NCI-H82 (cell line): ENCODE measurements at regions not wholly inside any gene's neighbourhood (a gene's known extent, or its start where the extent isn't known, plus 50 kb on each side); places are given as distances from the start of the nearest gene placed in this dataset.
A peak's percentile ranks its signal among the peaks of the same experiment; 100 is the strongest.

Source experiments
- DNase-seq: peaks from one replicate; lab custom pipeline; 2025; lab: John Stamatoyannopoulos, UW

DNA sequence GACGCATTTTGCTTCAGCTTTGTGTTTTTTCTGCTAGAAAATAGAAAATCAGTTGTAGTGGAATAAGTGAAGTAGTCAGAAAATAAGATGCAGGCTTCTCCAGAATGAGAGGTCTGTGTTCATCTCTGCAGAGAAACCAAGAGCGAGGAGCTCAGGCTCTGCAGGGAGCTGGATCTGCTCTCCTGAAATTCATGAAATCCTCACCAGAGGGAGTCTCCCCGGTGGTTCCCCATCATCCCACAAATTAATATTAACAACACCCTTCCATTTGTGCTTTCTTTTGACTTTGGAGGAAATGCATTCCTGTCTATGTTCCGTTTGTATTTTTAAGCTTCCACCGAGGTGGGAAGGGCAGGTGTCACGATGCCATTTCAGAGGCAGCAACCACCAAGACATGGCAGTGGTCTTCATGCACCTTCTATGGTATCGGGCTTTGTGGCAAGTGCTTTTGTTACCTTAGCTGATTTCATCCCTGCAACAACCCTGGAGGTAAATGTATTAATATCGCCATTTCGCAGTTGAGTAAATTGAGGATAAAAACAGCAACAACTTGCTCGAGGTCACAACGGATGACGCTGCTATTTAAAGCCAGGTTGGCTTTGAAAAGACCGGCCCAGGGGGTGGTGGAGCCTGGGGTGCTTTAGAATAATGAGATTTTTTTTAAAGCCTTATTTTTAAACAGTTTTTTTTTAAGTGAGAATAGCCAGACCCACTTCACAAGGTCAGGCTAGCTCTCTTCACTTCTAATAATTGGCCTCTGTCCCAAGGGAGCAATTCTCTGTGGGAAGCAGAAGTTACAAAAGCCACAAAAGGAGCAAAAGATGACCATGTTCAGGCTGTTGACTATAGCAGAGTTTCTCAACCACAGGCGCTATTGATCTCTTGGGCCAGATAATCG, 367.6 kb upstream of the ERCC4 start:
- DNase-seq: no peak

- DNase-seq: no peak
Measured at GRCh38 chr16:13552960-13553257, 367.0 kb upstream of the ERCC4 start.

DNA sequence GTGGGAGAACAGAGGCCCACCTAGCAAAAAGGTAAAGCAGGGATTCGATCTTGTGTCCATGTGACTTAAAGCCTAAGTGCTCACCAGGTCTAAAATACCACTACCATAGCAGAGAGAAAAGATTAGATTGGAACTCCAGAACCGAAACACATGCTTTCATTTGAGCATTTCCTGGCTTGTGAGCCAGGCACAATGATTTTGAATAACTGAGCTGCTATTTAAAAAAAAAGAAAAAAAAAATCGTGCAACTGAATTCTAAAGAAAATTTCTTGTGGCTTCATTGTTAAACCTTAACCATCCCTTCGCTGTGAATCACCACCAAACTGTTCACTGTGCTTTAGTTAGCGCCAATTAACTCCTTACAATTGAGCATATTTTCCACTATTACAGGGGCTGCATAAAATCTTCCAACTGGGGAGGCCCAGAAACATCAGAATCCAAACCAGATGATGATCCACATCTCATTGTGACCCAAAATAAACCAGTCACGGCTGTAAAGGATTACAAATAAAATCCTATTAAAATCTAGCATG, 366.4 kb upstream of the ERCC4 start:
- peak; percentile 42 for DNase-seq

- DNase-seq: peak; percentile 49
Measured at GRCh38 chr16:13554005-13554404, 365.9 kb upstream of the ERCC4 start.

GRCh38 chr16:13554643-13555042, 365.3 kb upstream of the ERCC4 start:
- DNase-seq: no peak

DNA sequence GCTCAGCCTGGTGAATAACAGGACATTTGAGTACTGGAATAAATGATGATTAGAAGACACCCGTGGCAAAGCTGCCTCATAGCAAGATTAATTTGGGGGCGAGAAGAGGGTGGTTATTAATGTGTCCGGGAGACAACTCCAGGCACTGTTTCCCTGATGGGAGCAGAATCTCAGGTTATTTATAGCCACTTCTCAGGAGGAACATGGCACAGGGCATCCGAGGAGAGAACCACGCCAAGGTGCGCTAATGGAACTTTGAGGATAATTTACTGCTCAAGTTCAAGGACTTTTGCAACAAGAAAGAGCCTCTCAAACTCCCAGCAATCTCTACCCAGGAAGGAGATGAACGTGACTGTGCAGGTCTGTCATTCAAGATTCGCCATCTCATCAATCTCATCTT, 362.5 kb upstream of the ERCC4 start:
- DNase-seq: no peak

DNA sequence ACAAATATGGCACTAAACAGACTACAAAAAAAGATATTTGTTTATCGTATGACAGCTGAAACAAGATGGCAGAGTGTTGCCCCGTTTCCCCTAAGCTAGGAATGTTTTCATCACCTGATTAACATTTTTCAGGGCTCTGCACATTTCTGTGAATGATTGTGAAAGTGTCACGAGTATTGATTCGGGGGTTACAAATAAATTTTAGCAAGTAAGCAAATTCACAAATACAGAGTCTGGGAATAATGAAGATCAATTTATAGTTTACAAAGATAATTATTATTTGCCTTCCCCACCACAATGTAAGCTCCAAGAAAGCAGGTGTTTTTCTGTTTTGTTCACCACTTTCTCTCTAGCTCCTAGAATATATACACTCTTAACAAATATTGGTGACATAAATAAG, 361.2 kb upstream of the ERCC4 start:
- DNase-seq: no peak

DNA sequence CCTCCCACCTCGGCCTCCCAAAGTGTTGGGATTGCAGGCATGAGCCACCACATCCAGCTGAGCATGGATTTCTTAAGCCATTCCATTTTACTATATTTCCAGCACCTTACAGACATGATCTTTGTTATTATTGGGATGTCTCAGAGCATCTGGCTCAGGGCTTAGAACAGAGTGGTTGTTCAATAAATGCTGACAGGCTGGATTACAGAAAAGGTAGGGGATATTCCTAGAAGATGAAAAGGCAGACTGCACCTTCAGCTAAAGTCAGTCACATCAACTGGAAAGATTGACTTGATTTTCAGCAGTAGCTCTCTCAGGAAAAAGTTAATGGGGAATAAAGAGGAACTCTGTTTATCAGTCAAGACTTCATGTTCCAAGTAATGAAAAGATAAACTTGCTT, 360.3 kb upstream of the ERCC4 start:
- DNase-seq: no peak

GRCh38 chr16:13560151-13560550, 359.8 kb upstream of the ERCC4 start:
- DNase-seq: no peak

- DNase-seq: no peak
Measured at GRCh38 chr16:13561291-13562070, 358.5 kb upstream of the ERCC4 start.

DNA sequence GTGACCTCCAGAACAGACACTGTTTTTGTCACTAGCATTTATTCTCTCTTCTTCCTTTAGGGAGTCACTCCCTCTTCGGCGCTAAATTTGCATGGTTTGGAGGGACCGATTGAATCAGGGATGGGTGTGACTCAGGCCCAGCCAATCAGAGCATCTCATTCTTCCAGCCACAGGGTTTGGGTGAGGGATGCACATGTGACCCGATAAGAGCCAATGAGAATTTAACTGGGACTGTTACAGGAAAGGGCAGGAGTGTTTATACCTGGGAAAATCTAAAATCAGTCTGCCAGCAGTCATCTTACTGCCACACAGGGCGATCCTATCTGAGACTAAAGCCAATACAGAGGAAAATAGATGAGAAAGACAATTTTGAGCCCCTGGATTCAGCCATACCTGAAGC, 351.2 kb upstream of the ERCC4 start:
- no peak for DNase-seq

DNA sequence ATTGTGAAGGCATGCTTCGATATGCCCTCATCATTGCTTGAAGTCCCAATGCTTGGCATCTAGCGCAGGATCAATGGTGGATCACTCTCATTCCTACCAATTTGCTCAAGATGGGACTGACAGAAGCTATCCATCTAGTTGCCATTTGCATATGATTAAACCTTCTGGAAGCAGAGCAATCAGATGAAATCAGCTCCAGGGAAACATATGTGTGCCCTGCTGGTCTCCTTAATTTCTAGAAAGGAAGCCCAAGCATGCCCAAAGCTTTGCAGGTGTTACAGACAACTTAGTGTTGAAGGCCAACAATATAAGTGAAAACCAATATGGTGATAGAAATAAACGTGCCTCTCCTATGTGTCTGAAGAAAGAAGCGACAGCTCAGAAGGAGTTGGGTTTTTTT, 350.0 kb upstream of the ERCC4 start:
- DNase-seq: no peak

- no peak for DNase-seq
Measured at GRCh38 chr16:13571036-13571435, 348.9 kb upstream of the ERCC4 start.

- DNase-seq: no peak
Measured at GRCh38 chr16:13573903-13574302, 346.1 kb upstream of the ERCC4 start.

GRCh38 chr16:13586051-13586450, 333.9 kb upstream of the ERCC4 start:
- no peak for DNase-seq

DNA sequence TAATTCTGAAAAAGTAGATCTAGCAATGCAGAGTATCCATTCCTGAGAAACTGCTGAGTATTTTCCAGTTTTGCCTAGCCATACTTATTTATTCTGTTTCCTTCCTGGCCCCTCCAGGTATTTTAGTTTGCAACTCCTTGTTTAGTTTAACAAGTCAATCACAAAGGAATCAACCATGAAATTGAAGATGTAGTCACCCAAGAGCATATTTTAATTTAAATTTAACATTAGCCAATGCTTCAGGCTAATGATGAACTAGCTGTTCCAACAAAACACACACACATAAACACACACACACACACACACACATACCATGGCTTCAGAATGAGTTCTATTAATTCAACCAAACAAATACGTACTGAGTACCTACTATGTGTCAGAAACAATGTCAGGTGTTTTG, 332.8 kb upstream of the ERCC4 start:
- no peak for DNase-seq

GRCh38 chr16:13594823-13595222, 325.1 kb upstream of the ERCC4 start:
- no peak for DNase-seq

DNA sequence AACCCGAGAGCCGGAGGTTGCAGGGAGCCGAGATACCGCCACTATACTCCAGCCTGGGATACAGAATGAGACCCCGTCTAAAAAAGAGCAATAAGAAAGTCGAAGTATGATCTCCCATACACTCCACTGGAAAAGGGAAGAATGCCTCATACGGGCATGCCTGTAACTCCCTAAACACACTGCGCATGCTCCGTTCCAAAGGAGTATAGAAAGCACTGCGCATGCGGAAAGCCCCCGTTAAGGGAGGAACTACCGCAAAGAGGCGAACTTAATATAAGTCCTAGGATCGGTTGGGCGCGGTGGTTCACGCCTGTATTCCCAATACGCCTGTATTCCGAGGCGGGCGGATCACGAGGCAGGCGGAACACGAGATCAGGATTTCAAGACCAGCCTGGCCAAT, 313.1 kb upstream of the ERCC4 start:
- DNase-seq: no peak

DNA sequence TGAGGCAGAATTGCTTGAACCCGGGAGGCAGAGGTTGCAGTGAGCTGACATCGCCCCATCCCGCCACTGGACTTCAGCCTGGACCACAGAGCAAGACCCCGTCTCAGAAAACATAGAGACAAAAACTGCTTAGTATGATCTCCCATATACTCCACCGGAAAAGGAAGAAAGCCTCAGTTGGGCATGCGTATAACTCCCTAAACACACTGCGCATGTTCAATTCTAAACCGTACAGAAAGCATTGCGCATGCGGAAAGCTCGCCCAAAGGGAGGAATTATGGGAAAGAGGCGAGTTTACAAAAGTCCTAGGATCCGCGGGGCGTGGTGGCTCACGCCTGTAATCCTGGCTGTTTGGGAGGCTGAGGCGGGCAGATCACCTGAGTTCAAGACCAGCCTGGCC, 312.7 kb upstream of the ERCC4 start:
- DNase-seq: no peak

GRCh38 chr16:13611596-13611995, 308.4 kb upstream of the ERCC4 start:
- DNase-seq: no peak

DNA sequence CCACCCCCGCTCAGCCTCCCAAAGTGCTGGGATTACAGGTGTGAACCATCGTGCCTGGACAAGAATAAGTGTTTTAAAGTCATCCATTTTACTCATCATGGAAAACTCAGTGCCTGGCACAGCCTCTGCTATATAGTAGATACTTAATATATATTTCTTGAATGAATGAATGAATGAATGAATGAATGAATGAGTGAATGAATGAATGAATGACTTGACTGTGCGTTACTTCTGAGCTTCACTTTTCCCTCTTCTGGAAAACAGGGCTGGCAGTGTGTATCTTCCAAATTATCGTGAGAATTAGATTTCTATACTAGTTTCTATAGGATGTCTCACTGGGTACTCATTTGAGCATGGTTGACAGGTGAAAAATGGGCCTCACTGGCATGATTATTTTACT, 307.3 kb upstream of the ERCC4 start:
- no peak for DNase-seq

GRCh38 chr16:13613165-13613564, 306.8 kb upstream of the ERCC4 start:
- no peak for DNase-seq

GRCh38 chr16:13621639-13622038, 298.3 kb upstream of the ERCC4 start:
- DNase-seq: no peak
